GM23248 (cell line): ENCODE measurements at regions not wholly inside any gene's neighbourhood (a gene's known extent, or its start where the extent isn't known, plus 50 kb on each side); places are given as distances from the start of the nearest gene placed in this dataset.

Experiments used
- DNase-seq: peaks from one replicate; pipeline ENCODE4 v3.0.0-alpha.2; 2015
- H2AFZ ChIP-seq: fragments of 200-600 bp; sonication (generic); 2 replicates; pipeline ENCODE4 v1.6.1; 2016; ENCODE audit warnings: antibody characterized with exemption
- H3F3A ChIP-seq: fragments of 200-600 bp; sonication (generic); 2 replicates; pipeline ENCODE4 v1.6.1; 2016; ENCODE audit warnings: mild to moderate bottlenecking, antibody characterized with exemption, mixed run types; ENCODE audit not compliant: insufficient read depth
- H3K27ac ChIP-seq: fragments of 200-600 bp; sonication (generic); 2 replicates; pipeline ENCODE4 v1.5.1; 2016; ENCODE audit warnings: mild to moderate bottlenecking
- H3K27me3 ChIP-seq: fragments of 200-600 bp; sonication (generic); replicated peaks from 2 replicates; pipeline ENCODE4 v1.6.1; 2016; ENCODE audit warnings: mild to moderate bottlenecking; ENCODE audit not compliant: insufficient read depth
- H3K36me3 ChIP-seq: fragments of 200-600 bp; sonication (generic); 2 replicates; pipeline ENCODE4 v1.6.1; 2016; ENCODE audit warnings: low read depth, mild to moderate bottlenecking
- H3K4me1 ChIP-seq: fragments of 200-600 bp; sonication (generic); 2 replicates; pipeline ENCODE4 v1.6.1; 2016; ENCODE audit warnings: mild to moderate bottlenecking; ENCODE audit not compliant: insufficient read depth
- H3K4me2 ChIP-seq: fragments of 200-600 bp; sonication (generic); one replicate; pipeline ENCODE4 v1.6.1; 2016; ENCODE audit warnings: mild to moderate bottlenecking; ENCODE audit not compliant: unreplicated experiment
- H3K4me3 ChIP-seq: fragments of 200-600 bp; sonication (generic); 2 replicates; pipeline ENCODE4 v1.5.1; 2016; ENCODE audit warnings: mild to moderate bottlenecking
- H3K79me2 ChIP-seq: fragments of 200-600 bp; sonication (generic); 2 replicates; pipeline ENCODE4 v1.6.1; 2016; ENCODE audit warnings: mild to moderate bottlenecking; ENCODE audit not compliant: insufficient read depth
- H3K9ac ChIP-seq: fragments of 200-600 bp; sonication (generic); 2 replicates; pipeline ENCODE4 v1.6.1; 2016; ENCODE audit warnings: mild to moderate bottlenecking
- H3K9me2 ChIP-seq: fragments of 200-600 bp; sonication (generic); 2 replicates; pipeline ENCODE4 v1.6.1; 2016; ENCODE audit warnings: mixed run types, mild to moderate bottlenecking, moderate library complexity; ENCODE audit not compliant: insufficient read depth
- H3K9me3 ChIP-seq: fragments of 200-600 bp; sonication (generic); one replicate; pipeline ENCODE4 v1.6.1; 2017; ENCODE audit warnings: low read depth
- H4K20me1 ChIP-seq: fragments of 200-600 bp; sonication (generic); 2 replicates; pipeline ENCODE4 v1.6.0; 2016; ENCODE audit not compliant: insufficient read depth
- EZH2 ChIP-seq: fragments of 200-600 bp; sonication (generic); IDR thresholded peaks from 2 replicates; pipeline ENCODE4 v1.6.1; 2018; ENCODE audit warnings: antibody characterized with exemption, mild to moderate bottlenecking; ENCODE audit not compliant: insufficient read depth, poor library complexity, severe bottlenecking
- EZH2phosphoT487 ChIP-seq: fragments of 200-600 bp; sonication (generic); IDR thresholded peaks from 2 replicates; pipeline ENCODE4 v1.6.1; 2018; ENCODE audit warnings: antibody characterized with exemption, moderate library complexity, mild to moderate bottlenecking, low read depth; ENCODE audit not compliant: insufficient read depth
- WGBS, 2 experiments: methylation state at CpG; one replicate each; pipeline ENCODE4 v1.1.6; 2015 to 2017; ENCODE audit warnings: low lambda C conversion rate in 2 of 2, low coverage in 1 of 2; ENCODE audit errors: missing lambda C conversion rate in 2 of 2; 5-methylcytosine and 5-hydroxymethylcytosine counted together
- in situ Hi-C: fragments of 300-500 bp; cut with MboI; formaldehyde crosslinking; loops from 2 replicates; pipeline ENCODE4 v1.15.0; 2020

DNA sequence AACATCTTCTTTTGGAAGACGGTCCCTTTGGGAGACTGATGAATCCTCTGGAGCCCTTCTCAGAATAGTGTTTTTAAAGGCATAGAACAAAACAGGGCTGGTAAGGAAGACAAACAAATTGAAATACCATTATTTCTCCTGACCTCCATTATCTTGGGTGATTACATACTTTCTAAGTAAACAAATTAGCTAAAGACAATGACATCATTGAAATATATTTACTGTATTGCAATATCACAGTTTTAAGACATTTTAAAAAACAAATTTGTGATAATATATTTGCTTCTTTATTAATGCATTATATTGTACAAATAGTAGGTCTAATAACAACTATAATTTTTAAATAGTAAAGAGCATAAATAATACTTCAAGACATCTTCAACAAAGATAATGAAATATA lies 152.2 kb upstream of the CDK1 start:
- no peaks in the 10 kb centered on the region for H3K79me2 ChIP-seq
- H3K36me3 ChIP-seq: no peaks in the 10 kb centered on the region
- no peak overlapping the region for H3K4me3 ChIP-seq
- H4K20me1 ChIP-seq: no peaks in the 10 kb centered on the region
- no peak overlapping the region for H3K9ac ChIP-seq
- H3K9me2 ChIP-seq: no peaks in the 10 kb centered on the region
- in situ Hi-C loops: no loop called here
- no peak overlapping the region for H2AFZ ChIP-seq
- H3K27ac ChIP-seq: no peak overlapping the region
- DNase-seq: no peak
- H3K4me2 ChIP-seq: no peak overlapping the region
- no peaks in the 10 kb centered on the region for H3K9me3 ChIP-seq
- WGBS, 2 experiments: 64 to 70% methylated on average over 1 of the region's 1 CpG
- H3K27me3 ChIP-seq: no peaks in the 10 kb centered on the region
- no peaks in the 10 kb centered on the region for H3F3A ChIP-seq
- TF ChIP-seq EZH2phosphoT487 (no peak), EZH2 (no peak)
- no peaks in the 10 kb centered on the region for H3K4me1 ChIP-seq

- WGBS, 2 experiments: 75 to 96% methylated on average over 1 of the region's 1 CpG
- no peaks in the 10 kb centered on the region for H3K4me1 ChIP-seq
- H3K36me3 ChIP-seq: no peaks in the 10 kb centered on the region
- no peak overlapping the region for H3K4me2 ChIP-seq
- H3F3A ChIP-seq: no peaks in the 10 kb centered on the region
- TF ChIP-seq EZH2phosphoT487 (no peak), EZH2 (no peak)
- H3K4me3 ChIP-seq: no peak overlapping the region
- H3K9ac ChIP-seq: no peak overlapping the region
- H3K27me3 ChIP-seq: no peaks in the 10 kb centered on the region
- in situ Hi-C loops: no loop called here
- H4K20me1 ChIP-seq: no peaks in the 10 kb centered on the region
- no peak for DNase-seq
- H3K9me2 ChIP-seq: no peaks in the 10 kb centered on the region
- no peaks in the 10 kb centered on the region for H3K9me3 ChIP-seq
- H2AFZ ChIP-seq: no peak overlapping the region
- H3K79me2 ChIP-seq: no peaks in the 10 kb centered on the region
- H3K27ac ChIP-seq: no peak overlapping the region
Measured at GRCh38 chr10:60623627-60624026, 154.7 kb upstream of the CDK1 start.

DNA sequence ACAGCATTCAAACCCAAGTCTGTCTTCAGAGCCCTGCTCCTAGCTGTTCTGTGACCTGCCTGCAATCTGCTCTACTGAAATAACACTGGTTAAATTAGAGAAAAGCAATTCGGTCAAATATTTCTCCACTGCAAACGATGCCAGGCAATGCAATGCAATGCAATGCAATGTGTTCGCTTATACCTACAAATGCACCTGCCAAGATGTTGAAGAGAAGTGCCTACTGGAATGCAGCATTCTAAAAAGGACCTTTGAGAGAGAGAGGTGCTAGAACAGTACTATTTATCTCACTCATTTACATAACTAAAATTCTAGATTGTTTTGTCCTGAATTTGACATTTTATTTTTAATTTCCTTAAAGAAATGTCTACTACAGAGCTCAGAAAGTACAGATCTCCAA lies 157.3 kb upstream of the CDK1 start:
- no peaks in the 10 kb centered on the region for H3K9me2 ChIP-seq
- no peak overlapping the region for H3K9ac ChIP-seq
- no peaks in the 10 kb centered on the region for H3K4me1 ChIP-seq
- no peaks in the 10 kb centered on the region for H3K9me3 ChIP-seq
- TF ChIP-seq EZH2phosphoT487 (no peak), EZH2 (no peak)
- H3K4me3 ChIP-seq: no peak overlapping the region
- WGBS, 2 experiments: 73 to 76% methylated on average over 3 of the region's 3 CpGs
- H2AFZ ChIP-seq: no peak overlapping the region
- H3K4me2 ChIP-seq: no peak overlapping the region
- H3K27ac ChIP-seq: no peak overlapping the region
- no peaks in the 10 kb centered on the region for H3K27me3 ChIP-seq
- H3K36me3 ChIP-seq: no peaks in the 10 kb centered on the region
- DNase-seq: no peak
- no peaks in the 10 kb centered on the region for H4K20me1 ChIP-seq
- in situ Hi-C loops: no loop called here
- no peaks in the 10 kb centered on the region for H3F3A ChIP-seq
- H3K79me2 ChIP-seq: no peaks in the 10 kb centered on the region

DNA sequence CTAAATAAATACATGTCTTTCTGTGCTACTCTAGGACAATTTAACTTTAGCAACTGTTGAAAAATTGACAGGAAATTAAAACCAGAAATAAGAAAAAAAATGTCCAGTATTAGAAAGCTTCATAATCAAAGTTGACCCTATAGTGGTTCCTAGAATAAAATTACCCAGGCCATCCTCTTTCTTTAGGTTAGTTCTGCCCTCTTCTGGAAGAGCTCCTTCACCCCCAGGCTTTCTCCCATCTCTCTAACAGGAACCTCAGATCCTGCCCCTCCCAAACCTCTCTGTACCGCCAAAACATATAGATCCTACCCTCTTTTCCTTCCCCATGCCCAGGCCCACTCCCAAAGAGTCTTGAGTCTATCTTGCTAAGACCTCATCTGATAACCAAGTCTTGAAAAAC lies 159.4 kb upstream of the CDK1 start:
- no peaks in the 10 kb centered on the region for H3K9me3 ChIP-seq
- no peaks in the 10 kb centered on the region for H3K9me2 ChIP-seq
- no peaks in the 10 kb centered on the region for H3K4me1 ChIP-seq
- H3F3A ChIP-seq: no peaks in the 10 kb centered on the region
- H3K27me3 ChIP-seq: no peaks in the 10 kb centered on the region
- in situ Hi-C loops: no loop called here
- H3K4me2 ChIP-seq: no peak overlapping the region
- TF ChIP-seq EZH2phosphoT487 (no peak), EZH2 (no peak)
- 100% methylated on average over 1 of the region's 1 CpG for WGBS, 2 experiments
- H3K4me3 ChIP-seq: no peak overlapping the region
- no peak overlapping the region for H3K27ac ChIP-seq
- H3K9ac ChIP-seq: no peak overlapping the region
- no peak overlapping the region for H2AFZ ChIP-seq
- DNase-seq: no peak
- no peaks in the 10 kb centered on the region for H4K20me1 ChIP-seq
- H3K36me3 ChIP-seq: no peaks in the 10 kb centered on the region
- no peaks in the 10 kb centered on the region for H3K79me2 ChIP-seq

GRCh38 chr10:60615541-60615940 lies 162.7 kb upstream of the CDK1 start:
- Histone ChIP-seq H3K27ac (no peak overlapping the region), H3K9me3 (no peaks in the 10 kb centered on the region), H3F3A (peaks cover 7% of the 10 kb centered on the region), H3K4me3 (no peak overlapping the region), H3K27me3 (no peaks in the 10 kb centered on the region), H4K20me1 (no peaks in the 10 kb centered on the region), H3K9me2 (no peaks in the 10 kb centered on the region), H3K4me2 (no peak overlapping the region), H3K79me2 (no peaks in the 10 kb centered on the region), H2AFZ (no peak overlapping the region), H3K9ac (no peak overlapping the region), H3K4me1 (peaks cover 8% of the 10 kb centered on the region), H3K36me3 (no peaks in the 10 kb centered on the region)
- in situ Hi-C loops: no loop called here
- WGBS, 2 experiments: 42 to 56% methylated on average over 1 of the region's 1 CpG
- DNase-seq: no peak
- TF ChIP-seq EZH2 (no peak), EZH2phosphoT487 (no peak)
